ENCODE measurements at regions not wholly inside any gene's neighbourhood (a gene's known extent, or its start where the extent isn't known, plus 50 kb on each side); places are given as distances from the start of the nearest gene placed in this dataset.
"Not testable (repeated sequence)": the region's sequence is repeated elsewhere in the genome, so short reads cannot be mapped to it uniquely, and the experiment has no call there.

DNA sequence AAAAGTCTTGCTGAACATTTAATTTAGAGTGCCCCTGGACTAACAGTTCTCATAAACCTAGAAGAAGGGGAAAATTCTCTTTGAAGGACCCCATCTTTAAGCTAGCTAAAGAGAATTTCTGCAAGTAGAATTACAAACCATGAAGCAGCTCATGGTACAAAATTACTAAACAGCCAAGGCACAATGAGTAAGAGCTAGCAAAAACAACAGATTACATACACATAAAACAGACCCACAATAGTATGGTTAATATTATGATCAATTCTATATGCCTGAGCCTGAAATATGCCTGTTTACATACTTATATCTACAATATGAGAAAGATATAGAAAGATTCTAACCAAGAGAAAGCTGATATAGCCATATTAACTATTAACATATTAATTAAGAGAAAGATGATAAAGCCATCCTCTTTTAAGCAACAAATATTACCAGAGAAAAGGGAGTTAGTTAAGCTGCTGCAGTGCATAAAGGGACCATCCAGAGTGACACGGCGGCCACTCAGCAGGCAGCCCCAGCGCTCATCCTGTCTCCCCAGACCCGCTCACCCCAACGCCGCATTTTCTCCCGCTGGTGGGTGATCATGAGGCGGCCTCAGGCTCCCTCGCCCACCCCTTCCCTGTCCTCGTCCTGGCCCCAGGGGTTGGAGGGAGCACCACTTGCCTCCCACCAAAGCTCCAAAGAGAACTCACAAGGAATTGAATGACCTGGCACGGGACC lies 98.4 kb upstream of the CARMIL1 start:
- no peak for DNase-seq (ENCODE audit: low read depth)

DNA sequence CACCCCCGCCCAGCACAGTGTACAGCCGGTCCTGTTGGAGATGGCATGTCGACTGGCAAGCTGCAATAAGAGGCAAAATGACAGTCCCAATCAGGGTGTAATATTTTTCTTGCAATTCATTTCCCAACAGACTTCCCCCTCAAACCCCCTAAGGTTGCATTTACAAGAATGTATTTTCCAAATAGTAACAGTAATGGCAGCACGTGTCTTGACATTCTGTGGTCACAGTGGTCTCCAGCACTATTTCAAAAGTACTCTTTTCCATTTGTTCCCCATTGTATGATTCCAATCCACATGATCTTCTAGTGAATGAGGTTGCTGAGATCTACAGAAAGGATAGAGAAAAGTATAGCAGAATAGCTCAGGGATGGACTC lies 97.8 kb upstream of the CARMIL1 start:
- DNase-seq (ENCODE audit: low read depth) = no peak

DNA sequence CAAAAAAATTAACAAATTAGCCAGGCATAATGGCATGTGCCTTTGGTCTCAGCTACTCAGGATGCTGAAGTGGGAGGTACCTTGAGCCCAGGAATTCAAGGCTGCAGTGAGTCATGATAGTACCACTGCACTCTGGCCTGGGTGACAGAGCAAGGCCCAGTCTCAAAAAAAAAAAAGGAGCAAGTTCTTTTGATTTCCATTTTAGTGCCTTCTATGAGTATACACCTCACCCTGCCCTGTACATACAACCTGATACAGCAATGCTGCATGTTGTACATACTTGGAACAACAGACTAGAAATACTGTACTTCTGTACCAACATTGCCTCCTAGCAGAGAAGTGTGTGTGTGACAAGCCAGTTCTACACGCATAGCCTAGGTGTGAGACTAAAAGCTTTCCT lies 97.3 kb upstream of the CARMIL1 start:
- DNase-seq (ENCODE audit: low read depth) = peak; percentile 91

DNA sequence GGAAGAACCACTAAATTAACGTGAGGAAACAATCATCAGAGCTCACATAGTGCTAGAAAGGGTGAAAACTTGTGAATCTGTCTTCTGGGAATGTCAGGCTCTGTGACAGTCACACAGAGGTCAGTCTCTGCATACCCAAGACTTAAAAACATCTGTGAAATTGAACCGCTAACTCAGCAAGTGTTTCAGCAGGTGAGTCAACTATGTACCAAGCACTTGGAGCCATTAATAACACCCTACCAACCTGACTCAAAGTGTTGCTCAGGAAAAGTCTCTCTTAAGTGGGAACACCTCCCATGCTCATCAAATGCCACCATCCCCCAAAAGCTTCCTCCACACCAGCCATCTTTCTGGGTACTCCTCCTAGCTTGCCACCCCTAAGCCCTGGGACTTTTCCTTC lies 92.3 kb upstream of the CARMIL1 start:
- peak; percentile 14 for DNase-seq (ENCODE audit: low read depth)

DNA sequence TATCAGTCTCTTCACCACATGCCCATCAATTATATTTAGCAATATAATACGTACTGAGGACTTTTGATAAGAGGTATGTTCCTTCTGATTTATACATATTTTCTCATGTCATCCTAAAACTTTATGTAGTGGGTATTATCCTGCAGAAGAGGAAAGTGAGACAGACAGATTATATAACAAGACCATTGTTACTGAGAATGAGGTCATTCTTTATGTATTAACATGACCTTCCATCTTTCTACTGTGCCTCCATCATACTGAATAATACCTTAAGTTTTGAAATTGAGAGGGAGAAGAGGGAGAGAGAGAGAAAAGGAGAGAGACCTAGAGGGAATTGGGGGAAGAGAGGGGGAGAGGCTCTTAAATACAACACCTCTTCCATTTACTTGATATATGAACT lies 90.9 kb upstream of the CARMIL1 start:
- DNase-seq (ENCODE audit: low read depth) = no peak

DNA sequence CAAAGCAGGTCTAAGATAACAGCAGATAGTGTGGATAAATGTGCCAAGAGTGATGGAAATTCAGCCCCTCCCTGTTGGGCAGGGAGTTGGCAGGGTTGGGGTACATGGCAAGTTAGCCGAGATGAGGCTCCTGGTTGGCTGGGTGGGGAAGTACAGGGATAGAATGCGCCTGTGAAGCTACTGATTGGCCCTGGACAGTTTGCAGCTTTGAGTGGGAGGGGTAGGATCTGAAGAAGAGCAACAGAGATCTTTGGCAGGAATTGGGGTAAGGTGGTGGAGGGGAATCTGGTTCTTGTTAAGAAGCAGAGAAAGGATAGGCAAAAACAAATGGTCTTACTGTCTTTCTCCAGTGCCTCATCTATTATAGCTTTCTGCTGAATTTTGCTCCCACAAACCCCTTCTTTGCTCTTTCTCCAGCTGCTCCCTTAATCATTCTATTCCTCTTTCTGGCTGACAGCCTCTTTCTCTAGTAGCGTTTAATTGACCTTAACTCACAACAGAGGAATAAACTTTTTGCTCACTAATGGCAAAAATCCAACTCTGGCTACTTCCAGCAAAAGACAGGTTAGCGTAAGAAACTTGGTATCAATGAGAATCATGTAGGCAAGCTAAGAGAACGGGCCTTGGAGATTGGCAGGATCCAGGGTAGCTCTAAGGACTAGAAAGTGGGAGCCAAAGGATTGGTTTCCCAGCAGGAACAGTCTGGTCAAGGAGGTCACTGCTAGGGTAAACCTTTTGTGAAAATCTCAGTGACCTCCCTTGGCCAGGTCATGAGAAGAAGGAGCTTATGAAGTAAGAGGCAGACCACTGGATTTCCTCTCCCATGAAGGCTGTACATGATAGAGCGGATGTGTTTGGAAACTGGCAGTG lies 86.3 kb upstream of the CARMIL1 start:
- DNase-seq (ENCODE audit: low read depth) = peak; percentile 97

DNA sequence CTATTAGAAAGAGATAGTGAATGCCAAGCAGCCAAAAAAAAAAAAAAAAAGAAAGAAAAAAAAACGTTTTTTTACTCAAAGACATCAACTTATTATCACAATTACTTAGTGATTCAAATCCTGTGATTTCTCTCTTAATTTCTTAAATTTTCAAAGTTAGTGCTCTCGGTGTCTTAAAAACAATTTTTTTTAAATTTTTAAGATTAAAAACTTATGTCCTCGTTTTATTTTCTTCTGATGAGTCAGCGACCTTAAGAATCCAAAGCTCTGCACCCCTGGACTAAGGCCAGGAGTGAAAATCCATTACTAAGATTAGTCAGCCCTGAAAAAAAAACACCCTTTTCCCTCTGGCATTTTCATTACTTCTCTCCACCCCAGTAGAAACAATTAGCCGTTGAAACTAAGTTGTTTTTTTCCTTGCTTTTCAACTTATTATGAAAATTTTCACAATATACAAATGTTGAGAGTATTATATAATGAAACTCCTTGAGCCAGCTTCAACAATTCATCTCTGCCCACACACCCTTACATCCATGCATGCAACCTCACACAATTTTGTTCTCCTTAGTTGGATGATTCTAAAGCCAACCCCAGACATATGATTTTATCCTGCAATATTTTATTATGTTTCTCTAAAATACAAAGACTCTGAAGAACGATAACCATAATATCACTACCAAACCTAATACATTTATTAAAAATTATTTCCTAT lies 85.6 kb upstream of the CARMIL1 start:
- DNase-seq (ENCODE audit: low read depth) = peak; percentile 98

DNA sequence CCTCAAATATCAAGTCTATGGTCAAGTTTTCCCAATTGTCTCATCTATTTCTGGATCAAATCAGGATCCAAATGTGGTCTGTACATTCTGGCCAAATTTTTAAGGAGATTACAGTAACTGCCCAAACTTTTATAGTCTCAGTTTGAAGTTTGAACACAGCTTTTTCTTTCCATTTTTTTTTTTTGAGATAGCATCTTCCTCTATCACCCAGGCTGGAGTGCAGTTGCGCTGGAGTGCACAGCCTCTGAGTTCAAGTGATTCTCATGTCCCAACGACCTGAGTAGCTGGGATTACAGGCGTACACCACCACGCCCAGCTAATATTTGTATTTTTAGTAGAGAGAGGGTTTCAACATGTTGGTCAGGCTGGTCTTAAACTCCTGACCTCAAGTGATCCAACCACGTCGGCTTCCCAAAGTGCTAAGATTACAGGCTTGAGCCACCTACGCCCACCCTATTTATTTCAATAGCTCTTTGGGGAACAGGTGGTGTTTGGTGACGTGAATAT lies 84.9 kb upstream of the CARMIL1 start:
- peak; percentile 25 for DNase-seq (ENCODE audit: low read depth)

DNA sequence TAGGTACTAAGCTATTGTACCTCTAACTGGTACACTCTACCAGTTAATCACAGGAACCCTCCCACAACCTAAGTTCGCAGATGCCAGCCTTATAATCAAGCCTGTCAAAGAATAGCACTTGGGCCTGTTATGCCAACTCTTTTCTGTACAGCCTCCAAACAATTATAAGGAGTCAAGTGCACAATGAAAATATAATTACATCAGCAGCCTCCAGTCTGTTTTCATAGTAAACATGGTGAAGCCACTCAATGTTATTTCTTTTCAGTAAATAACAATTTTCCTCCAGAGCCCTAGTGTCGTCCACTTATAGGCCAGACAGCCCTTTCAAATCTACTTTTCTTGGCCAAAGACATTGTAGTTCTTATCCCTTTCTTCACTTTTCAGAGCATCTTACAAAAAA lies 82.7 kb upstream of the CARMIL1 start:
- DNase-seq (ENCODE audit: low read depth) = no peak

DNA sequence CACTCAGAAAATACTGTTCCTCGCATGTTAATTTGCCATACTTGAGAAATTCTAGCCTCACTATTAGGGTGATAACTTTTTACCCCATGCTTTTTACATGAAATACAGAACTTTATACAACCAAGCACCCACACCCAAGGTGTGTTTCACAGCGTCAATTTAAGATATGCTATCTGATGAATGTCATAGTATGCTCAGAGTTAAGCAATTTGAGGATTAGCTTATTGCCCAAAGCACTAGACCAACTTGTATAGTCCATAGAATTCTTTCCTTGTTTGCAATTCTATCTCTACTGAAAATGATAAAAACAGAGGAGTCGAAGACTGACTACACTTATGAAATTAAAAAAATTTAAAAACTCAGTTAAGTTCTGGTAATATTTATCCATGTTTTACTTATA lies 82.1 kb upstream of the CARMIL1 start:
- DNase-seq (ENCODE audit: low read depth) = no peak

DNA sequence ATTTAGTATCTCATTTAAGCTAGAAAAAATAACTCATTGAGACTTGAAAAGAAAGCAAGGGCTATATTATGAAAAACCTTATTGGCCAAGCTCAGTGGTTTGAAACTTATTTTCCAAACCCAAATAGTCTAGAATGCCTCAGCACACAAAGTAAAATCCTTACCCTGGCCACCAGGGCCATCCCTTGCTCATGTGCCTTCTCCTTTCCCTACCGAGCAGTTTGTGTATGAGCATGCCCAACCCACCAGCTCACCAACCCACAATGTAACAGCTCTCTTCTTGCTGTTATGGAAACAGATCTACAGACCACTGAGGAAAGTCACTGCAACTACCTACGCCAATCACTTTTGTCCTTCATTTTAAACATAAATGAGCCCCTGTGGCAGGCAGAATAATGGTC lies 79.6 kb upstream of the CARMIL1 start:
- no peak for DNase-seq (ENCODE audit: low read depth)

DNA sequence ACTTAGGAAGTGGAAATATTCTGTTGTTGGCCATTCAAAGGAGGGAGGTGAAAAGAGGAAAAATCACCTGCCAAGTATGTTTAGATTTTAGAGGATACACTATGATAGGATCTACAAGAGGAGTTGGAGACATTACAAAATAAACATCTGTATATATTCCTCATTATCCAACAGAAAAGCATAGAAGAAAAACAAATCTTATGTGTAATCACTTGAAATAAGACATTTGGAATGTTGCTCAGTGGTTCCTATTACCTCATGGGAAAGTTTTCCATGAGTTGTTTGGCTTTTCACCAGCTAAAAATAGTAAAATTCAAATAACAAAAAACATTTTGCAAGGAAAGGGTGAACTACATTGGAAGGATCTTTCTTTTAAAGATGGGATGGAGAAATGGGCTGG lies 76.7 kb upstream of the CARMIL1 start:
- peak; percentile 76 for DNase-seq (ENCODE audit: low read depth)

DNA sequence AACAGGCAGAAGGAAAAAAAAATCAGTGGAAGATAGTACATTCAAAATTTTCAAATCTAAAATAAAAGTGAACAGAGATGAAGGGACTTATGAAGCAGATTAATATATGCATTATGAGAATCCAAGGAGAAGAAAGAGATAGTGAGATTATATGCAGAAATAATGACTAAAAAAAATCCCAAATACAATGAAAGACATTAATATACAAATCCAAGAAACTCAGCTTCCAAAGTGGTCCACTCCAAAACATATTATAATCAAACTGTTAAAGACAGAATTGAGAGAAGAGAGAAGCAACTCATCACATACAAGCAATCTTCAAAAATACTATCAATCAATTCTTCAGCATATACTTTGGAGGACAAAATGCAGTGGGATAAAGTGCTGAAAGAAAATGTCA lies 73.5 kb upstream of the CARMIL1 start:
- DNase-seq (ENCODE audit: low read depth) = no peak

DNA sequence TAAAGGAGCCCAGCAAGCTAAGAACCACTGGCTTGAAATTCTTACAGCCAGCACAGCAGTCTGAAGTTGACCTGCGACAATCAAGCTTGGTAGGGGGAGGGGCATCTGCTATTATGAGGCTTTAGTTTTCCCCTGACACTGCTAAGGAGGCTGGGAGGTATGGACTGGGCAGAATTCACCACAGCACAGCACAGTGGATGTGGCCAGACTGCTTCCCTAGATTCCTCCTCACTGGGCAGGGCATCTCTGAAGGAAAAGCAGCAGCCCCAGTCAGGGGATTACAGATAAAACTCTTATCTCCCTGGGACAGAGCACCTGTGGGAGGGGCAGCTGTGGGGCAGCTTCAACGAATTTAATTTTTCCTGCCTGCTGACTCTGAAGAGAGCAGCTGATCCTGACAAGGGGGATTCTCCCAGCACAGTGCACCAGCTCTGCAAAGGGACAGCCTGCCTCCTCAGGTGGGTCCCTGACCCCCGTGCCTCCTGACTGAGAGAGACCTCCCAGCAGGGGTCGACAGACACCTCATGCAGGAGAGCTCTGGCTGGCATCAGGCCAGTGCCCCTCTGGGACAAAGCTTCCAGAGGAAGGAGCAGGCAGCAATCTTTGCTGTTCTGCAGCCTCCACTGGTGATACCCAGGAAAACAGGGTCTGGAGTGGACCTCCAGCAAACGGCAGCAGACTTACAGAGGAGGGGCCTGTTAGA lies 71.6 kb upstream of the CARMIL1 start:
- DNase-seq (ENCODE audit: low read depth) = not testable (repeated sequence)

DNA sequence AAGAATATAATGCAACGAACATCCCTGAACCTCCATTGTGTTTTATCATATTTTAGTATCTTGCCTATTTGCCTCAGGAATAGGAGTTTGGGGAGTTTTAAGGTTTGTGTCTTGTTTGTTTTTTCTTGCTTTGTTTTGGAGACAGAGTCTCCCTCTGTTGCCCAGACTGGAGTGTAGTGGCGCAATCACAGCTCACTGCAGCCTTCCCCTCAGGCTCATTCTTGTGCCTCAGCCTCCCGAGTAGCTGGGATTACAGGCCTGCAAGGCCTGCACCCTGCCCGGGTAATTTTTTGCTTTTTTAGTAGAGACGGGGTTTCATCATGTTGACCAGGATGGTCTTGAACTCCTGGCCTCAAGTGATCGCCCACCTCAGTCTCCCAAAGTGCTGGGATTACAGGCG lies 63.3 kb upstream of the CARMIL1 start:
- peak; percentile 58 for DNase-seq (ENCODE audit: low read depth)

DNA sequence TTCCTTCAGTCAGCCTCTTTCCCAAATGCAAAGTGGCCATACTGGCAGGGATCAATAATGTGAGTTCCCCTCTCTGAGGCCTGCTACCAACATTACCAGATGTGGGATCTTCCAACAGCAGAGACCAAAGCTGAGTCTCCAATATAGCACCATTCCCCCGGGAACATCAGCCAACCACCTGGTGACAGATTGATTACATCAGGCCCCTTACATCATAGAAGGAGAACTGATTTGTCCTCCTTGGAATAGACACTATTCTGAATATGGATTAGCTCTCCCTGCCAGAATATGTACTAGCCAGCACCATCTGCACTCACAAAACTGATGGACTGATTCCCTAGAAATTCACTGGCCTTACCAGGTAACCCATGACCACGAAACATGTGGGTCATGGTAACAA lies 61.9 kb upstream of the CARMIL1 start:
- DNase-seq (ENCODE audit: low read depth) = no peak

DNA sequence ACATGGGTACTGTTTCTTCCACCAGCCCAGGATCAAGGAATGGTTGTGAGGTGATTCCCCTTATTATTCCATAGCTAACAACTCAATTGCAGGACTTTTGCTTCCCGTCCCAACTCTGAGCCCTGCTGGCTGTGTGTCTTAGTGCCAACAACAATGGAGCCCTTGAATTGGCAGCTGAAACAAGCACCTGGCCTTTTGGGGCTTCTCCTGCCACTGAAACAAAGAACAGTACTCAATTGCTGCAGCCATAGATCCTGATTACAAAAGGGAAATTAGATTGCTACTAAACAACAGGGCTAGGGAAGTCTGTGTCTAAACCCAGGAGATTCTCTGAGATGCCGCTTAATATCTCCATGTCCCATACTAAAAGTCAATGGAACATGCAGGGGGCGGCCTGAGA lies 61.3 kb upstream of the CARMIL1 start:
- DNase-seq (ENCODE audit: low read depth) = no peak

DNA sequence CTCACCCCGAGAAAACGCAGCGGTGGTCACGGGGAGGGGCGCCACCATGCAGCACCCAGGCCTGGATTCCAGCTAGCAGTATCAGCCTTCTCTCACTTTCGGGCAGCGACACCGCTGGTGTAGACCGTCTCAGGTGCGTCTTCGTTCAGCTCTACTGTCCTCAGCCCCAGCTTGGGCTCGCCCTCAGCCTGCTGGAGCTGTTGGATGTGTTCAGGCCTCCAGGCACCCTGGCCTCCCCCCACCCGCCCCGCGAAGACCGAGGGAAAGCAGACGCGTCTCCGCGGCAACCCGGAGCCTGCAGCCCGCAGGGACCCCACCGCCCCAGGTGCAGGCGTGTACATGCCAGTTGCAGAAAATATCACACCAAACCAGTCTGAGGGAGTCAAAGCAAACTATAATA lies 60.8 kb upstream of the CARMIL1 start:
- DNase-seq (ENCODE audit: low read depth) = no peak

DNA sequence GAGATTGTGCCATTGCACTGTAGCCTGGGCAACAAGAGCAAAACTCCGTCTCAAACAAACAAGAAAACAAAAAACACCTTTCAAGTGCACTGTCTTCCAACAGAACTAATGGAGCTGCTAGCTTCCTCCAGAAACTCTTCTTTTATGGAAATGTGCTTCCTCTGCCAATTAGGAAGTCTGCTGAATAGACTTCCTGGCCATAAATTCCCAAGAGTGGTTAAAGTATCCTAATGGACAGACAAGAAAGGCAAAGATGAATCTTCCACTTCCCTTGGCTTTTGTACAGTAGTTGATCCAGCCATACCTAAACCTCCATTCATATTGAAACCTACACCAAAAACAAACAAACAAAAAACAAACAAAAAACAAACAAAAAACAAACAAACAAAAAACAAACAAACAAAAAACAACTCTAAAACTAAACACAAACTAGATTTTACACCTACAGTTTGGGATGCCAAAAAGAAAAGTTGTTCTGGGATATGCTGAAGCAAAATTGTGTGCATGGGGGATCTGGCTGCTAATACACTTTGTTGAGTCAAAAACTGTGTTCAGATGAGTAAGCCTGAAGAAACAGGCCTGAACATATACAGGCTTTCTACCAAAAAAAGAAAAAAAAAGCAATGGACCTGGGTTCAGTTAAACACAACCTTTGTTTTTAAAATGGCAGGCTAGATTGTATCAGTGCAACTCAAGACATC lies 59.8 kb upstream of the CARMIL1 start:
- no peak for DNase-seq (ENCODE audit: low read depth)

DNA sequence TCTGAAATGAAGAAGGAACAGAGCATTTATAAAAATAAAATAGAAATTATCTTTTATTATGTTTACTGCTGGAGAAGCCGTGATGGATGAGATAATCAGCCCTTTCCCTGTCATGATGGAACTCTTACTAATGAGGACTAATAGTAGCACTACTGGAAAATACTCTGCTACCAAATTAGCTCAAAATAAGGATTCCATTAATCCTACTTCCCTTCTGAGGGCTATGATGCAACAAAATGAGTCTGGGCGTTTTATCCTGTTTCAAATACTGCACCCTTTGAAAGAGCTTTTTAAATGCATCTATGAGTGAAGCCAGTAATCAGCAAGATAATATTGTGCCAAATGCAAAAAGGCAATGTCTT lies 59.3 kb upstream of the CARMIL1 start:
- DNase-seq (ENCODE audit: low read depth) = no peak

DNA sequence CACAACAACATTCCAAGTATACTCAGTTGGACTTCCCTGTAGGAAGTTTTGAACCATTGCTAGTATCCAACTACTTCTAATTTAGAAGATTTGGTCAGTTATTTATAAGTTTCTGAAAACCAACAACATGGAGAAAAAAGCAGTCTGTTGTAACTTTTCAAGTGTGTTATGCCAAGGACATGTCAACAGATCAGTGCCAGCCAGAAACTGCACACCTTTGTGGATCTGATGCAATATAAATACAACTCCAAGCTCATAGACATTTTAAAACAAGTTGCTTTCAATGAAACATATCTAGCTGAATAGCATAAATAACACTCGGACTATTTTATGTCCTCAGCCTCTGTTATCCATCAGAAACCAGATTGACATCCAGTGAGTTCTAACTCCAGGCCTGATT lies 58.3 kb upstream of the CARMIL1 start:
- DNase-seq (ENCODE audit: low read depth) = no peak

Data from M059J (cell line).